C4-2B (cell line): ENCODE measurements at regions not wholly inside any gene's neighbourhood (a gene's known extent, or its start where the extent isn't known, plus 50 kb on each side); places are given as distances from the start of the nearest gene placed in this dataset.

ENCODE experiments used
- H3K27ac ChIP-seq: fragments of 450-650 bp; 2 replicates; pipeline ENCODE4 v1.5.1; 2017
- ZFX ChIP-seq: fragments of 450-650 bp; IDR thresholded peaks from 2 replicates; pipeline ENCODE4 v1.6.1; 2017
- TF ChIP-seq, protein P1 (sequence below): fragments of 450-650 bp; conservative IDR thresholded peaks from 2 replicates; pipeline ENCODE4 v1.5.1; 2017; ENCODE audit warnings: mild to moderate bottlenecking

DNA sequence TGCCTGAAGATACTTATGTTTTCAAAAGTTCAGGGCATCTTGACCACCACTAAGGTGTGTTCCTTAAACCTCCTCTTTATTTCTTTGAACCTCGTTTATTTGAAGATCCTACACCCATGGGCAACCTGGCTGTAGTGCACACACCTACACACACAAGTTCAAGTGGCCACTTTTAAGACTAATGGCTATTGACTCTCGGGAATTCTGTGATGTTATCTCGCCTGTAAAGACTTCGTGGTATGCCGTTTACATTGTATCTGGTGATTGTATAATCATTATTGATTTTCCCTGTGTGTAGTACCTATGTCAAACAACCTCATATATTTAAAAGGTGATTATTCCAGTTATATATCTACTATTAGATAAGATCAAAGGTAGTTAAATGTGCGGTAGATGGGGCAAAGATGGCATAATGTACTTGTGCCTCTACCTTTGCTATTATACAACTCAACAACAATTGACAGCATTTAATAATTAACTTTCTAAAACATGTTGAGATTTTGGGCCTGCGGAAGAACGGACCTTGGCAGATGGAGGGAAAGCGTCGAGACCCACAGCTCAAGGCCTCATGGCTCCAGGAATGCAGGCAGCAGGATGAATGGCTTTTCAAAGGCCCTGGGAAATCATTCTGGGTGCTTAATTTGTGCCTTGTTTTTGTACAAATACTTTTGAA is 51.4 kb upstream of the IRX2 start:
- H3K27ac ChIP-seq = no peak overlapping the region
- TF ChIP-seq, protein P1, sequence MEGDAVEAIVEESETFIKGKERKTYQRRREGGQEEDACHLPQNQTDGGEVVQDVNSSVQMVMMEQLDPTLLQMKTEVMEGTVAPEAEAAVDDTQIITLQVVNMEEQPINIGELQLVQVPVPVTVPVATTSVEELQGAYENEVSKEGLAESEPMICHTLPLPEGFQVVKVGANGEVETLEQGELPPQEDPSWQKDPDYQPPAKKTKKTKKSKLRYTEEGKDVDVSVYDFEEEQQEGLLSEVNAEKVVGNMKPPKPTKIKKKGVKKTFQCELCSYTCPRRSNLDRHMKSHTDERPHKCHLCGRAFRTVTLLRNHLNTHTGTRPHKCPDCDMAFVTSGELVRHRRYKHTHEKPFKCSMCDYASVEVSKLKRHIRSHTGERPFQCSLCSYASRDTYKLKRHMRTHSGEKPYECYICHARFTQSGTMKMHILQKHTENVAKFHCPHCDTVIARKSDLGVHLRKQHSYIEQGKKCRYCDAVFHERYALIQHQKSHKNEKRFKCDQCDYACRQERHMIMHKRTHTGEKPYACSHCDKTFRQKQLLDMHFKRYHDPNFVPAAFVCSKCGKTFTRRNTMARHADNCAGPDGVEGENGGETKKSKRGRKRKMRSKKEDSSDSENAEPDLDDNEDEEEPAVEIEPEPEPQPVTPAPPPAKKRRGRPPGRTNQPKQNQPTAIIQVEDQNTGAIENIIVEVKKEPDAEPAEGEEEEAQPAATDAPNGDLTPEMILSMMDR = no peak
- no peak for TF ChIP-seq ZFX

DNA sequence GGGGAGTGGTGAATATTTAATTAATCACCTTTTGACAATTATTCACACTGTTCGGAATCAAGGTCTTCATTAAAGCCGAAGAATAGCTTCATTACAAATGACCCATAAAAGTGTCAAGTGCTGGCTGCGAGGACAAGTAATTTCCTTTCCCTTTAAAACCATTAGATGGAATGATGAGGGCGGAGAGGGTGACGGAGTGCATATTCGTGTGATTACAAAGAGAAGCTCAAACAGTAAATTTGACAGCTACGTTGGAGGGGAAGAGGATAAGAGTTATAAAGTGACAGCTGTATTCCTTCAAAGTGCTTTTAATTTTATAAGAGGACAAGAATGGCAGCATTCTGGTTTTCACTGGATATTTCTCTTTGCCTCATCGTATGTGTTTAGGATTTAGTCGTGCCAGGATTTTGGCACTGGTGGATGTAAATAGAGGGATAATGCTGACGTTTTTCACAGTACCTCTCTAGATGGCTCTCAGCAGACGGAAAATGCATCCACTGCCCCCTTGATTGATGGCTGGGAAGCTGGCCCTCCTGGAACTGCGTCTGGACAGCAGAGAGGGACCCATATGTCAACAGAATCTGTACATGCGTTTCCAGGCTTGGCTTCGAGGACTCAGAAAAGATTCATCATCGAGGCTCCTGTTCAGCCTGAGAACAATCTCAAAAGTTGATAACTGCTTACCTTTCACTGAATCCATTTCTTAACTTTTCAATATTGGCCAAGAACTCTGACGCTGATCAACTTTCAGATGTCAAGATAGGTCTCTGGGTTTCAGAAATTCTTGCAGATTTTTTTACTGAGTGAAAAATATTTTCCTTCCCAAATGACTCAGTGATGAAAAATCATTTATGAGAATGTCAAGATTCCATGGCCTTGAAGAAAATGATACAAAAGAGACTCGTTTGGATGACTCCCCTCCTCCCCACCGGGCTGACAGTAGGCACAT is 50.4 kb upstream of the IRX2 start:
- H3K27ac ChIP-seq = no peak overlapping the region
- TF ChIP-seq ZFX = no peak
- TF ChIP-seq, protein P1 = no peak
